HG03280 (cell line): ENCODE measurements at regions not wholly inside any gene's neighbourhood (a gene's known extent, or its start where the extent isn't known, plus 50 kb on each side); places are given as distances from the start of the nearest gene placed in this dataset.

Experiments
- ATAC-seq: cut with Tn5 transposase; IDR thresholded peaks from one replicate; pipeline ENCODE4 v1.9.1; 2021; ENCODE audit warnings: mild to moderate bottlenecking, moderate library complexity; ENCODE audit not compliant: unreplicated experiment

DNA sequence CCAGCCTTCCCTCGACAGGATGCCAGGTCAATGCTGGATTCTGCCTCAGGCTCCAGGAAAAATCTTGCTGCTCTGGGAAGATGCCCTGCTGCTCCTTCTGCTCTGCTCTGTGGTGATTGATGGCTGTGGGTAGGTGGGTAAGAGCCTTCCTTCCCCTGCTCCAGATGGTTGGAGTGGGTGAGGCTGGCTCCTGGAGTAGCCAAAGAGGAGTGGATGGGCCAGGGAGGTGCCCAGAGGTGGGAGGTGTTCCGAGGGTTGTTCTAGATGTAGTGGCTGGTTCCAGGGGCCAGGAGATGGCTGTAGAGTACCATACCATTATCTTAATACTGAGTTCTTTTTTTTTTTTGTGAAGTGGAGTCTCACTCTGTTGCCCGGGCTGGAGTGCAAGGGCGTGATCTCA is 99.6 kb upstream of the THY1 start:
- ATAC-seq = no peak

DNA sequence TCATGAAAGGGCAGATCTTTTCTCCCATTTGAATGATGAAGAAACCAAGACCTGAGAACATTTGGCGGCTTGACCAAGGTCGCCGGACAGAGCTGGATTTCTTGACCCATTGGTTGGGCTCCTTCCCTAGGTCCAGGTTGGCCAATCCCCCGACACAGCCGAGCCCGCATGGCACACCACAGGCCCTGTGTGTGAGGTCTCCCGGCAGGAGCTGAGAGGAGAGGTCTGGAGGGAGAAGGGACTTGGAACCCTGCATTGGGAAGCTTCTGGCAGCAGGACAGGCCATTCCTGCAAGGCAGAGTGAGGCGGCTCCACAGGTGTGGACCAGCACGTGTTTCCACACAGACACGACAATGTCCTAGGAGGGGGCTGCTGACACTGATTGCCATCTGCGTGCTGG is 98.6 kb upstream of the THY1 start:
- ATAC-seq = no peak

DNA sequence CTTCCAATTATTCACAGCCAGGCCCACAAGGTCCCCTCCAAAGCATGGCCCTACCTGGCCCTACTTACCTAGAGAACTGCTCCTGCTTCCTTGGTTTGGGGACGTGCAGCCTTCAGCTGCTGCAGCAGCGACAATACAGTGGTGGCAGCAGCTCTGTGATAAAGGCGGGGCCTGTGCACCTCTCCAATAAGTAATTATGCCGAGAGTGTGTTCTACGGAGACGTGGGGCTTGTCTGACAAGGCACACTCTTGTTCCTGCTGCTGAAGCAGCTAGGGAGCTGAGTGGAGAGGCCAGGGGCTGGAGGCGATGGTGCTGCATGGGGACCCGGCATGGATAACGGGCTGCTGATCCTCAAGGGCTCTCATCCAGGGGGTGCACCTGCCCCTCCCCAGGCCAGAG is 98.0 kb upstream of the THY1 start:
- ATAC-seq = no peak

DNA sequence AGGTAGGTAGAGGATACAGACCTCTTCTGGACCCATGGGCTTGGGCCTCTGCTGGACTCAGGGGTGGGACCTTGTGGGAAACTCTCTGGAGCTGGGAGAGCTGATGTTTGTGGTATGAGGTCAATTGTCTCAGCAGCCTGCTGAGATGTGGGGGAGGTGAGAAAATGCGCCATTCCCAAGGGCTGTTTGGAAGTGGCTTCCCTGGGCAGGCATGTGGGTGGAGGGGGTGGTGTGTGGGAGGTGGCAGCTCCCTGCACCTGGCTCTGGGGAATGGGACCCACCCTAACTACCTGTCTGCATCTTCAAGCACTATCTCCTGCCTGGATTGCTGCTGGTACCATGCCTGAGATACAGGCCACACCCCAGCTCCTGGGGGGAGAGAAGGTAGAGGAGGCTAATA is 97.4 kb upstream of the THY1 start:
- ATAC-seq = no peak

DNA sequence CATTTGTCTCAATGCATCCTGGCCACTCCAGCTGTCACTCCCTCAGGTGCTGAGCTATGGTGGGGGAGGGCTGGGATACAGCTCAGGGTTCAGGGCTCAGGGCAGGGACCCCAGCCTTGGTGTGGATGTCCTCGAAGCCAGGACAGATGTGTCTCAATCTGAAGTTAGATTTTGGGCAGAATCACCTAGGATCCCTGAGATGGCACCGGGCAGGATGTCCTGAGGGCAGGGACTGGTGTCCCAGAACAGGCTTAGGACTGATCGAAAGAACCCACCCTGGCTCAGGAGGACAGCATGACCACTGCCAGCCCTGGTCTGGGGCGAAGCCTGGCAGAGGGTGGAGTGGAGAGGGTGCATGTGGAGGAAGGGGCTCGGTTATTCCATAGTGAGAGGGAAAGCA is 96.8 kb upstream of the THY1 start:
- ATAC-seq = no peak

DNA sequence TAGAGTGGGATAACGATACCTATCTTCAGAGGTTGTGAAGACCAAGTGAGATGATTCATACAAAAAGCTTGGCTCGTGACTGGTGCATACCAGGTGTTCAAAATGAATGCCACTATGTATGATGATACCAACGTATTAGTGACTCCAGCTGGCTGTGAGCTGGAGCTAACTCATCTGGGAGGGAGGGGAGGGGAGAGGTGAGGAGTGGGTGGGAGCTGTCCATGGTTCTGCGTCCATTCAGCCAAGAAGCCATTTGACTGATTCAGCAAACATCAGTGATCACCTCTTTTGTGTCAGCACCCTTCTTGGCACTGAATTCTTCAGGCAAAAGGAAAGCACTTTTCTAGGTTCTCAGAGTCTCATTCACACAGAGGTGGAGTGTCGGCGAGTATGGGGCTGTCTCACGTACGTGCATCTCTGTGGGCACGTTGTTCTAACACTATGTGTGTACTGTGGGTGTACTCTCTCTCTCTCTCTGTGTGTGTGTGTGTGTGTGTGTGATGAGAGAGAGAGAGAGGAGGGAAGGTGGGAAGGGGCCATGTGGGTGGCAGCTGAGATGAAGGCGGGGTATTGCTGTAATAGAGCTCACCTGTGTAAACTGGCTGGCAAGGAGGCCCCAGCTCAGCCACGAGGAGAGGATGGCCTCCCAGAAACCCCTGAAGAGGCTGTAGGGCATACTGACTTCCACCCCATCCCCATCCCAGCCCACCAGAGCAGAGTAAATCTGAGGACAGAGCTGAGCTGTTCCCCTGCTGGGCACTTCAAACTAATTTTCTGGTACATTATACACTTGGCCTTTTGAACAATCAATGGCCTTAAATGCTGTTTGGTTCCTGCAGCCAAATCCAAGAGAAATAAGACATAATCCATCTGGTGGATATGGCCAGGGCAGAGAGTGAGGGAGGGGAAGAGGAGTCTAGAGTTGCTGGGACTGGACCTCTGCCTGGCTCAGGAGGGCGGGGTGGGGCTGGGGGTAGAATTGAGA is 96.1 kb upstream of the THY1 start:
- ATAC-seq = no peak

DNA sequence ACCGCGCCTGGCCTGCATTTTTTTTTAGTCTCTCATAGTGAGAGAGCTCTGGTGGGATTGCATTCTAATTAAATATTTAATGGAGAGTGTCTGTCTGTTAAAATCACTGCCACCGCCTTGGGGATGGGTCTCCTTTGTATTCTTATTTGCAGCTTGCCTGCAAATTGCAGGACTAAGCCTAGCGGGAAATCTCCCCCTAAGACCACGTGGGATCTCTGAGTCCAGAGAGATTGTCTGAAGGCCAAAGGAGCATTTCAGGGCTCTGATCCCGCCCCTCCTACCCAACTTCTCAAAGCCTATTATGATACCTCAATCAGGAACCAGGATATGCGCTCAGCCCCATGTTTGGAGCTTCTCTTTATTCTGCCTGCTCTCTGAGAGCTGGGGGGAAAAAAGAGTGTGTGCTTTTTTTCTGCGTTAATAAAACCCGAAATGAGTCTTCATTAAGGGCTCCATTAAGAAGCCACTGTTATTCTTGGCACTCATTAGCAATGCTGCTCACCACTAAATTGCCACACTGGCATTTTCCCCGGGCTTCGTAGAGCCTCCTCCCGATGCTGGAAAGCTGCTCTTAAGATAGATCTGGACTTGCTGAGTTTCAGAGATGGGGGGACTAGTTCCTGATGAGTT is 92.9 kb upstream of the THY1 start:
- no peak for ATAC-seq

DNA sequence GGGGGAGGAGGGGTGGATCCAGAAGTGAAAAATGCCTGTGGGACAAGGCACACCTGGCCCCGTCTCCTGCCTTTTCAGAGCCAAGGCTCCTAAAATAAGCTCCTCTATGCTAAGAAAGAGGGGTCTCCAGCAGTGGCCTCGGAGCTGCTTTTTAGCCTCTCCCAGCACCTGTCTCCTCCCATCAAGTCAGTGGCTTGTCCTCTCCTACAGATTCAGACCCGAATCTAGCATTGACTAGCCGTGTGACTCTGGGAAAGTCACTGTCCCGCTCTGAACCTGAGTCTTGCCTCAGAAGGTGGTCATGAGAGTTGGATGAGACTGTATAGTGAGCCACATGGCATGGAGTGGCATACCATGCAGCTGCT is 90.8 kb upstream of the THY1 start:
- ATAC-seq = no peak

DNA sequence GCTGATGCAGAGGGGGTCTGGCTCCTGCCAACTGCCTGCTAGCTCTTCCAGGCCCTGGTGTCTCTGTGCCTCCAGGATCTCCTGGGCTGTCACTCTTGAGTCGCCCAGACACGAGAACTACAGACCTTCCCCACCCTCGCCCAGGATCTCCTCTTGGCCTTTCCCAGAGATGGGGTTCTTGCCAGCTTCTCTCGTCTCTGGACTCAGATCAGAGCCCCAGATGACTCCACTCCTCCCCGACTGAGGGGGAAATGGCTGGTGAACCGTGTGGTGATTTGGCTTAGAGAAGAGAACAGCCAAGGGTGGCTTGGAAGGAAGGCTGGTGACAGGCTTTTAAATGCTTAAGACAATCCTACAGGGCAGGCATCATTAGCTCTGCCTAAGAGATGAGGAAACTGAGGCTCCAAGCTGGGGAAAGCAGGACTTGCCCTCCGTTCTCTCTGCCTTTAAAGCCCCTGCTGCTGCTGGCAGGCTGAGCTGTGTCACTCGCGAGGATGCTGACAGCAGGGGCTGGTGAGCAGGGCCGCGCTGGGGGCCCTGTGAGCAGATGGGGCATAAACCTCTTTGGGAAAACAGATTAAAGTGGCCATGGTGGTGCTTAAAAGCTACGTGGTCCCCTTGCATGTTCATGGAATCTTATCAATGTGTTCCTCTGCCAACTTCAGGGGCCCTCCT is 90.3 kb upstream of the THY1 start:
- no peak for ATAC-seq

DNA sequence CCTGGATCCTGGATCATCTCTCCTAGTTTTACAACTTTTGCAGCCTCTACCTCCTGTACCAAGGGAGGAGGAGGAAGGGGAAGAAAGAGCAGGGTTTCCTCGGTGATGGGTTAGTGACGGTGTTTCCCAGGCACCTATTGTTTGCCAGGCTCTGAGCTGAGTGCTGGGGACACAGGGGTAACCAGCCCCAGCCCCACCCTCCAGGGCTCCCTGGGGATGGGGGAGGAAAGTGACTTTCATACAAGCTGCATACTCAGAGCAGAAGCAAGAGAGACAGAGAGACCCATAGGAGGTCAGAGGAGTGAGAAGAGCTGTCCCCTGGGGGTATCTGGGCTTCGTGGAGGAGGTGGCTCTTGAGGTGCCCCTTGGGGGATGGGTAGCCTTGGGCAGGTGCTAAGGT is 89.4 kb upstream of the THY1 start:
- ATAC-seq = no peak

DNA sequence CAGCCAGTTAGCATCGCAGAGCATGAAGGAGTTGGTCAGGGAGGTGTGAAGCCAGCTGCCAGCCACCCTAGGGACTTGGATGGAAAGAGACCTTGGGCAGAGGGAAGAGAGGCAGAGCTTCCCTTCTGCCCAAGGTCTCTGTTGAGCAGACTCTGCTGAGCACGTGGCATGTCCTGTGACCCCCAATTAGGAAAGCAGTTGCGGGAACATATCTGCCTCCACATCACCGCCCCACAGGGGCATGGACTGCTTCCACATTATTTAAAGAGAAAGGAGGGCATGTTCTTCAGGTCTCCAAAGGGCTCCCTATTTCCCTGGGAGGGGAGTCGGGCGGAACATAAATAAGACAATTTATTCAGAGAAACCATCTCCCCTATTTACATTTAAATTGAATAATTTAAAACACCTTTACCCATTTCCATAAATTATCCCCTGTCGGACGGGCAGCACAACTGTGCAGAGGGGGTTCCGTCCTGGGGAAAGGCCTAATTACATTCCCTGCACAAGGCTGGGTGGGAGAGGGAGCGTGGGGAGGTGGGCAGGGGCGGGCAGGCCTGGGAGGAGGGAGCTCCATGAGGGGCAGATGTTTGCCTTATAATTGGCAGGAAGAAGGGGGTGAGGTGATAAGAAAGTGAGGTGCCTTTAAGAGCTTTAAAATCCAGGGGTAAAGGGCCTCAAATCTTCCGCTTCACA is 88.8 kb upstream of the THY1 start:
- ATAC-seq = no peak

DNA sequence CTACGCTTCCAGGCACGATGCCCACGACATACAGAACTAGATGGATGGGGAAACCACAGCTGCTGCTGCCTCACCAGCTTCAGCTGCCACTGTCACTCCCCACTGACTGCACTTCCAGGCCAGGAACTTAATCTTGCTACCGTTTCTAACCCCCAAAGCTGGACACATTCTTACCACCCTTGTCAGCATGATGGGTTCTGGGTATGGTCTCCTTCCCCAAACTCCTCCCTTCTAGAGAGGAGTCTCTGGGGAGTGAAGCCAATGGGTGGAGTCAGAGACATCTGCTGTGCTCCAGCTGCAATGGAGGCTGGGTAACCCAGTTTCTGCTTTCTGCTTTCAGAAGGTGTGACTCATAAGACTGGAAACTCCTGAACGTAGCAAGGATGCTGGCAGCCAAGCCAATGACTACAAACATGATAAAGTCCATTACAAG is 87.0 kb upstream of the THY1 start:
- ATAC-seq = peak; percentile 63

DNA sequence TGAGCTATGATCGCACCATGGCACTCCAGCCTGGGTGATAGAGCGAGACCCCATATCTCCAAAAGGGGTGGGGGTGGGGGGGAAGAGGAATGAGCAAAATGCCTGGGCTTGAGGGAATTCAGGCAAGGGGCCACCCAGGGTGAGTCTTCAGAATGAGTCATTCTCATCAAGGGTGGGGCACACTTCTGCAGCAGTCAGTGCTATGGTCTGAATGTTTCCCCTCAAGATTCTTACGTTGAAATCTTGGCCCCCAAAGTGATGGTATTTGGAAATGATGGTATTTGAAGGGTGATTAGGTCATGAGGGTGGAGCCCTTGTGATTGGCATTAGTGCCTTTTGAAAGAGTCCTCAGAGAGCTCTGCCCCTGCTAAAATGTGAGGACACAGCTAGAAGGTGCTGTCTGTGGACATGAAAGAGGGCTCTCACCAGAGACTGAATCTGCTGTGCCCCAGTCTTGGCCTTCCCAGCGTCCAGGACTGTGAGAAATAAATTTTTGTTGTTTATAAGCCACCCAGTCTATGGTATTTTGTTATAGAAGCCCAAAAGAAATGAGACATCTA is 86.4 kb upstream of the THY1 start:
- ATAC-seq = no peak

DNA sequence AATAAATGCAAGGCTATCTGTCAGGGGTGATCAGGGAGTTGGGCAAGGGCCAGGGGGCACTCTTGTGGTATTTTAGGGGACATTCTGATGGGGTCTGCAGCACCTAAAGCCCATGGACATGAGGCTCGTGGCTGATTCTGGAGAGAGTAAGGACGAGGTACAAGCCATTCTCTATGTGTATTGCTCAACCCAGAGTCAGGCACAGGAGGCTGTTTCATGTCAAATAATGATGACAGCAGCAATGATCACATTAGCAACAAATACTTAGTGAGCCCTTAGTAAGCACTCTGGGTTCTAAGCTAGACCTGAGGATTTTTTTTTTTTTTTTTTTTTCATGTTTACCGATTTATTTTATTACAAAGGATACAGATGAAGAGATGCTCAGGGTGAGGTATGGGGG is 83.5 kb upstream of the THY1 start:
- no peak for ATAC-seq

DNA sequence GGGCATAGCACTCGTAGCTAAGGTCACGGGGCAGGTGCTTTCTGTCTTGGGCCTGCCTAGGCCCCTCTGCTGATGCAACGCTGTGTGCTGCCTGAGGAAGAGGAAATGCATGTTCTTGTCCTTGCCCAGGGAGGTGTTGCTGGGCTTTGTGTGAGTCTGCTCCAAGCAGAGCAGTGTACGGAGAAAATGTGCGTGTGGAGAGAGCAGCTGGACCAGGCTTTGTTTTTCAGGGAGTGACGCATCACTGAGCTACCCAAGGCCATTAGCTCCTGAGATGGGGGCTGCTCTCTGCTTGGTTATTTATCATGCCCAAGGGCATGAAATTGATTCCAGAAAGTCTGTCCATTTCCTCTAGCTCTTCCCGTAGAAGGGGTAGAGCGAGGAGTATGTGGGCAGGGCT is 82.9 kb upstream of the THY1 start:
- no peak for ATAC-seq

DNA sequence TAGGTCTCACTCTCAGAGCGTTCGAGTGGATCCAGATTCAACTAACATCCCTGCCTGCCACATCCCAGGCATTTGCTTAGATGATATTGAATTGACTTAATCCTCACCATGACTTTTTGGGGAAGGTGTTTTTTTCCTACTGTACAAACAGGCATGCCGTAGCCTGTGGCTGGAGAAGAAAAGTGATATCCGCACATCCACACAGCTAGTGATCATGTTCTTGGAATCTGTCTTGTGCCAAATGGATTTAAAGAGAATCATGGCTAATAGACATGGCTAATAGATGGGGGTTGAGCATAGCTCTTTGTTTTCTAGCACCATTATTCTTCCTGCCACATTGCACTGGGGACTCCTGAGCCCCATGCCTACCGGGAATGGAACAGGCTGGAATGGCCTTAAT is 82.1 kb upstream of the THY1 start:
- ATAC-seq = no peak

DNA sequence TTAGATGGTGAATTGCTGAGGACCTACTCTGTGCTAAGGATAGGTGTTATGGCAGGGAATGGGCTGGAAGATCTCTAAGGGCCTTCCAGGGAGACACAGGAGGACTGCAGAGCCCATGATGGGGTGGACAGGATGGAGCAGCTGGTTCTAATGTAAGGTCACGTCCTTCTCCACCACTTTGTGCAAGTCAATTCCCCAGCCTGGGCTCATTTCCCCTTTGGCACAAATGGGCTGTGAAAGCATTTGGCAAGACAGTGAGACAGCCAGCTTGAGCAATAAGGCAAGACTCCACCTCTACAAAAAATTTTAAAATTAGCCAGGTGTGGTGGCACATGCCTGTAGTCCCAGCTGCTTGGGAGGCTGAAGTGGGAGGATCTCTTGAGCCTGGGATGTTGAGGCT is 81.4 kb upstream of the THY1 start:
- no peak for ATAC-seq

DNA sequence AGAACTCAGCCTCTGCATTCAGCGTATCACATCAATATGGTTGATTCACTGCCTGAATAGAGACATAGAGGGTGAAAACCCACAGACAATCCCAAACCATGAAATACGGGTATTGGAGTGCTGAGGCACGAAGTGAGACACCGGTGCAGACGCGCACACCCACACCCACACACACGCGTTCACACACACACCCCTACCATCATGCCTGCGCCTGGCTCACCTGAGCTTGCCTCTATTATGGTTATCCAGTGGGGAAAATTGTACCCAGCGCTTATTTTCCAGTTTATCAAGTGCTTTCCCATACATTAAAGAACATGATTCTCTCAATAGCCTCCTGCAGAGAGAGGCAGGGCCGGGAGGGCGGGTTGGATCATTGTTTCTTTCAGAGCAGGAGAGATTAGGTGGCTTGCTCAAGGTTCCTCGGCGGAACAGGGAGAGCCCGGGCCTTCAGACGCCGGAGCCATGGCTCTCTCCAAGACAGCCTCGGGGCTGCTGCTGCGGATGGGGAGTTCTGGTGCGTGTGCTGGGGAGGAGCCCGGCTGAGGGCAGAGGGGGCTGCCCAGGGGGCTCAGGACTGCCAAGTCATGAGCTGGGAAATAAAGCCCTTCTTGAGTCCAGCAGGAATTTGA is 78.9 kb upstream of the THY1 start:
- ATAC-seq = no peak

DNA sequence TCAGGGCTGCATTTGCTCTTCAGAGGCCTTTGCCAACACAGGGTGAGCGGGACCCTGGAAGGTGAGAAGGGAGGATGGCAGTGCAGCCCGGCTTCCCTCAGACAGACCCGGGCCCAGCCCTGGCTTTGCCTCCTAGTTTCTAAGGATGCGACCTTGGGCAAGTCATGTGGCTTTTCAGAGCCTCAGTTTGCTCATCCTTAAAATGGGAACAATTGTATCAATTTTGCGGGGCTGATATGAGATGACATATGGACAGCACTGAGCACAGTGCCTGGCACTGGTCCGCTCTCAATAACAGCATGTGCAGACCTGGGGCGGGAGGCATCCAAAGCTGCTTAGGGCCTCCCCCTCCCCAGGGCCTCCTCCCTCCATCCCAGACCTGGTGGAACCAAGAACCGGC is 74.7 kb upstream of the THY1 start:
- no peak for ATAC-seq

DNA sequence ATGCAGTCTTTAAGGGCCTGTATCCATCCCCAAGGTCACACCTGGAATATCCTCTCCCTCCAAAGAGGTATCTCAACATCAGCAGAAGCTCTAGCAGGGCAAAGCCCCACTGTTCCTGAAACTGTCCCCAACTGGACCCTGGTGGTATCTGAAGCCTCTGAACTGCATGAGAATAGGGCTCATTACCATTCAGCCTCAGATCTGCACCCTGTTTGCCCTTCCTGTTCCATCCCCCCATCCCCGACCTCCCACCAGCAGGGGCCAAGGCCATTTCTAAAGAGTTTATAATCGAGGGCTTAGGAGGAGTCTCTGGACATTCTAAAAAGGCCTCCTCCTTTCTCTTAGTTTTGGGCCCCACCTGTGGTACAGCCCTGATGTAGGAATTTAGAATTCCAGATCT is 74.0 kb upstream of the THY1 start:
- ATAC-seq = no peak

DNA sequence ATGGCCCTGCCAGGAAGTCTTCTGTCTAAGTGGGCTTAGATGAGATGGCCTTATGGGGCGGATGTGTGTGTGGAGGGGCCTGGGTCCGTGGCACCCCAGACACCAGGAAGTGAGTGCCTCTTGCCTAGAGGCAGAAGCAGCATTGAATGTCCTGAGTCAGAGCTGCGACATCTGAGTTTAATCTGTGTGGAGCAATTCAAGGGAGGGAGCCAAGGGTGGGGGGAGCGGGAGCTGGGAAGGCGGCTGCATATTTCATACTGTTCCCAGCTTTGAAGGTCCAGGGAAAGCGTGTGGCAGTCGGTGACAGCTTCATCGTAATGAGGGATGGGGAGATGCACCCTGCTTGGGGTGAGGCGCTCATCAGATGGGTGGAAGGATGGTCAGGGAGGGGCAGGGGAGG is 73.5 kb upstream of the THY1 start:
- no peak for ATAC-seq
